Naive thymus-derived CD4-positive, alpha-beta T cell (primary cell): ENCODE measurements at regions not wholly inside any gene's neighbourhood (a gene's known extent, or its start where the extent isn't known, plus 50 kb on each side); places are given as distances from the start of the nearest gene placed in this dataset.
A peak's percentile ranks its signal among the peaks of the same experiment; 100 is the strongest.

ENCODE experiments used
- ATAC-seq: fragments of 150-1000 bp; cut with Tn5 transposase; 2 replicates; pipeline ENCODE4 v1.10.0; 2021; ENCODE audit warnings: mild to moderate bottlenecking, moderate library complexity
- CTCF ChIA-PET: fragments of 350-600 bp; sonication (Branson Sonifier 250); formaldehyde crosslinking; loops from one replicate; lab custom pipeline; 2021; ENCODE audit warnings: antibody characterized with exemption; lab: Charles Lee
- POLR2A ChIA-PET: fragments of 350-600 bp; sonication (Branson Sonifier 250); formaldehyde crosslinking; loops from one replicate; lab custom pipeline; 2021; ENCODE audit warnings: antibody characterized with exemption, inconsistent platforms; lab: Charles Lee
- DNase-seq, 9 donors: peaks; one replicate each; pipeline versions ENCODE4 v3.0.0 to v3.0.0-alpha.2; 2020 to 2022; ENCODE audit warnings: mixed read lengths in 1 of 9
- H3K27ac ChIP-seq: one replicate; pipeline ENCODE4 v1.7.0; 2013; ENCODE audit warnings: mild to moderate bottlenecking, low read depth, low read length, moderate library complexity
- H3K27me3 ChIP-seq, 2 donors: one replicate each; pipeline ENCODE4 v1.7.0; 2013; ENCODE audit warnings: low read length in 2 of 2, mild to moderate bottlenecking in 2 of 2, moderate library complexity in 2 of 2; ENCODE audit not compliant: control insufficient read depth in 2 of 2, insufficient read depth in 2 of 2
- H3K36me3 ChIP-seq, 3 experiments: 1 replicate in 2 of 3; 2 replicates in 1 of 3; pipeline ENCODE4 v1.7.0; 2013; ENCODE audit warnings: low read length in 3 of 3, mild to moderate bottlenecking in 3 of 3, moderate library complexity in 1 of 3; ENCODE audit not compliant: insufficient read depth in 3 of 3, control insufficient read depth in 2 of 3
- H3K4me1 ChIP-seq, 2 donors: one replicate each; pipeline ENCODE4 v1.7.0; 2013; ENCODE audit warnings: low read length in 2 of 2, mild to moderate bottlenecking in 2 of 2, moderate library complexity in 1 of 2; ENCODE audit not compliant: control insufficient read depth in 2 of 2, insufficient read depth in 2 of 2
- H3K4me3 ChIP-seq: 2 replicates; pipeline ENCODE4 v1.7.0; 2013; ENCODE audit warnings: mild to moderate bottlenecking, low read length
- H3K9me3 ChIP-seq, 3 experiments: 1 replicate in 2 of 3; 2 replicates in 1 of 3; pipeline ENCODE4 v1.7.0; 2013; ENCODE audit warnings: low read length in 3 of 3; ENCODE audit not compliant: control insufficient read depth in 2 of 3
- H3K27ac Mint-ChIP-seq, 9 donors: one replicate each; pipeline ENCODE4 v1.8.0; 2020 to 2022; ENCODE audit warnings: mixed read lengths in 9 of 9, mild to moderate bottlenecking in 8 of 9, moderate library complexity in 5 of 9, inconsistent platforms in 2 of 9
- H3K27me3 Mint-ChIP-seq, 5 donors: one replicate each; pipeline ENCODE4 v1.8.0; 2021 to 2022; ENCODE audit warnings: mixed read lengths in 5 of 5, mild to moderate bottlenecking in 1 of 5
- H3K36me3 Mint-ChIP-seq, 5 donors: one replicate each; pipeline ENCODE4 v1.8.0; 2020 to 2022; ENCODE audit warnings: mixed read lengths in 5 of 5, mild to moderate bottlenecking in 3 of 5, inconsistent platforms in 1 of 5
- H3K4me1 Mint-ChIP-seq, 7 donors: one replicate each; pipeline ENCODE4 v1.8.0; 2020 to 2022; ENCODE audit warnings: mixed read lengths in 7 of 7, mild to moderate bottlenecking in 3 of 7, inconsistent platforms in 1 of 7
- H3K4me3 Mint-ChIP-seq, 10 donors: one replicate each; pipeline ENCODE4 v1.8.0; 2020 to 2022; ENCODE audit warnings: mild to moderate bottlenecking in 10 of 10, mixed read lengths in 10 of 10, moderate library complexity in 6 of 10, inconsistent platforms in 2 of 10
- H3K9me3 Mint-ChIP-seq, 11 donors: one replicate each; pipeline ENCODE4 v1.8.0; 2020 to 2022; ENCODE audit warnings: mixed read lengths in 11 of 11, mild to moderate bottlenecking in 4 of 11, inconsistent platforms in 1 of 11, moderate library complexity in 1 of 11
- intact Hi-C, 2 donors: fragments of 100-400 bp; cut with micrococcal nuclease; formaldehyde crosslinking; loops; one replicate each; pipeline ENCODE4 v1.15.1; 2023

DNA sequence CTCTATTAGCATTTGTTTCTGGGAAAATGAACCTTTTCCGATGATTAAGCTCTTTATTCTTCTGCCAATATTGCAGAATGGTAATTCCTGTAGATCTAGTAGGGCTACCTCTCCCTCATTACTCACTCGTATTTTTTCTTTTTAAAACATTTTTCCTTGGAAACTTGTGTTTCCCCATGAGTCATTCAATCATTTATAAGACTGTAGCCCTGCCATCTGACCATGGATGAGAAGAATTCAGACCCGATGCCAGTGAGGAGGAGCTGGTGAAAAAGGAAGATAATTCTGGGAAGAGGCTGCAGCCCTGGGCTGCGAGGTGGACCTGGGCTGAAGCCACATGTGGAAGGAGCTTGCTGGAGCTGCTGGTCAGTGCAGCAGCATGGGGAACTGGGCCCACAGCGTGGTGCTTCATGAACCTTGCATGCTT lies 242.8 kb downstream of the KLF6 start:
- H3K9me3 Mint-ChIP-seq: peaks cover 0 to 6% (median 3%) of the 10 kb centered on the region in 11 donors
- CTCF ChIA-PET: no interaction called here
- H3K27ac Mint-ChIP-seq: no peak overlapping the region
- no peak overlapping the region for H3K4me3 ChIP-seq
- DNase-seq: no peak
- no peak overlapping the region for H3K27ac ChIP-seq
- H3K4me3 Mint-ChIP-seq: no peak overlapping the region
- POLR2A ChIA-PET: no interaction called here
- H3K27me3 ChIP-seq: no peaks in the 10 kb centered on the region
- no peaks in the 10 kb centered on the region for H3K36me3 Mint-ChIP-seq
- H3K4me1 ChIP-seq: no peaks in the 10 kb centered on the region
- H3K27me3 Mint-ChIP-seq: peaks cover 0 to 7% (median 0%) of the 10 kb centered on the region in 5 donors
- intact Hi-C loops: no loop called here
- no peak for ATAC-seq
- no peaks in the 10 kb centered on the region for H3K4me1 Mint-ChIP-seq
- H3K36me3 ChIP-seq: no peaks in the 10 kb centered on the region
- no peaks in the 10 kb centered on the region for H3K9me3 ChIP-seq

DNA sequence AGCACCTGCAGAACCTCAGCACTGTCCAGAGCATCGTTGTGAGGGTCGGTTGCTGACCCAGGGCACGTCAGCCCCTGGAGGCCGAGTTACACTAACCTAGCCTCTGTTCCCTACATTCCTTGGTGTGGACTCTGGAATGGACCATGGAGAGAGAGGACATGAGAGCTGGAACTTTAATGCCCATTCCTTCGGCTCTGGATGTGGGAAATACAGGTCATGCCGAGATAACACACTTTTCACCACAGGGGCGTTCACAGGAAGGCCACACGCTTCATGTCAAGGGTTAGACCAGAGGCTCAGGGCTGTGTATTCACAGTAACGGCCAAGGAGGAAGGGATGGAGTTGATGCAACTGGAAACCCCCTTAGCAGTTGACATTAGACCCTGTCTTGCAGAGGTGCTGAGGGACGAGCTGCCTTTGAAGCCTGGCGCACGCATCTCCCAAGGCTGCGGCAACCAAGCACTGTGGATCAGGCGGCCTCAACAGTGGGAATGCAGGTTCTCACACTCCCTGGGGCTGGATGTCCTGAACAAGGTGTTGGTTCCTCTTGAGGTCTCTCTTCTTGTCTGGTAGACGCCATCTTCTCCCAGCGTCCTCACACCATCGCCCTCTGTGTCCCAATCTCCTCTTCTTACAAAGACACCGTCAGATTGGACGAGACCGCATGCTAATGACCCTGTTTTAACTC lies 245.2 kb downstream of the KLF6 start:
- CTCF ChIA-PET: no interaction called here
- Mint-ChIP-seq H3K27ac (peak overlapping the region in 1 of 9 donors; percentile 59), H3K4me1 (no peaks in the 10 kb centered on the region), H3K9me3 (no peaks in the 10 kb centered on the region), H3K27me3 (no peaks in the 10 kb centered on the region), H3K4me3 (no peak overlapping the region), H3K36me3 (no peaks in the 10 kb centered on the region)
- POLR2A ChIA-PET: no interaction called here
- Histone ChIP-seq H3K4me1 (no peaks in the 10 kb centered on the region), H3K27ac (no peak overlapping the region), H3K36me3 (no peaks in the 10 kb centered on the region), H3K4me3 (no peak overlapping the region), H3K9me3 (no peaks in the 10 kb centered on the region), H3K27me3 (no peaks in the 10 kb centered on the region)
- intact Hi-C loops: no loop called here
- ATAC-seq: no peak
- no peak for DNase-seq

- no peaks in the 10 kb centered on the region for H3K27me3 ChIP-seq
- Mint-ChIP-seq H3K4me1 (peaks cover 0 to 1% (median 0%) of the 10 kb centered on the region in 7 donors), H3K27me3 (peaks cover 0 to 2% (median 0%) of the 10 kb centered on the region in 5 donors), H3K27ac (peak overlapping the region in 1 of 9 donors; percentile 51), H3K4me3 (no peak overlapping the region), H3K36me3 (no peaks in the 10 kb centered on the region), H3K9me3 (no peaks in the 10 kb centered on the region)
- no peak overlapping the region for H3K27ac ChIP-seq
- H3K4me3 ChIP-seq: no peak overlapping the region
- ChIA-PET POLR2A (no interaction called here), CTCF (no interaction called here)
- intact Hi-C loops: no loop called here
- DNase-seq (no peak), ATAC-seq (no peak)
- H3K9me3 ChIP-seq: no peaks in the 10 kb centered on the region
- H3K36me3 ChIP-seq: no peaks in the 10 kb centered on the region
- no peaks in the 10 kb centered on the region for H3K4me1 ChIP-seq
These were observed 246.1 kb downstream of the KLF6 start for GRCh38 chr10:3538656-3539531.

GRCh38 chr10:3538291-3538655 lies 246.7 kb downstream of the KLF6 start:
- Mint-ChIP-seq H3K27me3 (peaks cover 0 to 3% (median 0%) of the 10 kb centered on the region in 5 donors), H3K4me3 (no peak overlapping the region), H3K9me3 (no peaks in the 10 kb centered on the region), H3K27ac (no peak overlapping the region), H3K4me1 (peaks cover 0 to 3% (median 0%) of the 10 kb centered on the region in 7 donors), H3K36me3 (no peaks in the 10 kb centered on the region)
- H3K9me3 ChIP-seq: no peaks in the 10 kb centered on the region
- no peaks in the 10 kb centered on the region for H3K36me3 ChIP-seq
- intact Hi-C loops: no loop called here
- H3K27ac ChIP-seq: no peak overlapping the region
- ATAC-seq (no peak), DNase-seq (no peak)
- H3K4me1 ChIP-seq: no peaks in the 10 kb centered on the region
- POLR2A ChIA-PET: no interaction called here
- CTCF ChIA-PET: no interaction called here
- H3K27me3 ChIP-seq: no peaks in the 10 kb centered on the region
- no peak overlapping the region for H3K4me3 ChIP-seq

GRCh38 chr10:3537518-3537917 lies 247.5 kb downstream of the KLF6 start:
- POLR2A ChIA-PET: no interaction called here
- peaks cover 0 to 3% (median 0%) of the 10 kb centered on the region in 5 donors for H3K27me3 Mint-ChIP-seq
- no peaks in the 10 kb centered on the region for H3K36me3 ChIP-seq
- H3K36me3 Mint-ChIP-seq: no peaks in the 10 kb centered on the region
- H3K4me3 ChIP-seq: no peak overlapping the region
- H3K27ac ChIP-seq: no peak overlapping the region
- no peaks in the 10 kb centered on the region for H3K9me3 ChIP-seq
- CTCF ChIA-PET: no interaction called here
- no peak for DNase-seq
- intact Hi-C loops: no loop called here
- peaks cover 0 to 3% (median 0%) of the 10 kb centered on the region in 7 donors for H3K4me1 Mint-ChIP-seq
- H3K9me3 Mint-ChIP-seq: peaks cover 0 to 2% (median 0%) of the 10 kb centered on the region in 11 donors
- no peak overlapping the region for H3K4me3 Mint-ChIP-seq
- no peak for ATAC-seq
- H3K27ac Mint-ChIP-seq: no peak overlapping the region
- no peaks in the 10 kb centered on the region for H3K4me1 ChIP-seq
- H3K27me3 ChIP-seq: no peaks in the 10 kb centered on the region

DNA sequence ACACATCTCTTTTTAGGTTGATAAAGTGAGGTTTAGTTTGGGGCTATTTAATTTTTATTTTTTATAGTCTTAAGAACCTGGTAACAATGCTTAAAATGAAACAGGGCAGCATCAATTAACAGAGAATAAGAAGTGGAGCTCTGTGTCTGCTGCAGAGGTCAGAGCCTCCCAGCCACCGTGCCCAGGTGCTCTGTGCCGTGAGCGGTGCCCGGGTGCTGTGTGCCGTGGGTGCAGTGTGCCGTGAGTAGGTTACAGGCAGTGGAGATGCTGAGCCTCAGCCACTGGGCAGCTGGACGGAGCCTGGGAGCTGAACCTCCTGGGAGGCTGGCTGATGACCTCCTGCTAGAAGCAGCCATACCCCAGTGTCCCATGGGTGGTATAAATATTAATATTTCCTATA lies 250.0 kb downstream of the KLF6 start:
- Histone ChIP-seq H3K4me3 (no peak overlapping the region), H3K9me3 (no peaks in the 10 kb centered on the region), H3K4me1 (no peaks in the 10 kb centered on the region), H3K36me3 (no peaks in the 10 kb centered on the region), H3K27ac (no peak overlapping the region), H3K27me3 (no peaks in the 10 kb centered on the region)
- H3K27ac Mint-ChIP-seq: no peak overlapping the region
- peaks cover 0 to 3% (median 0%) of the 10 kb centered on the region in 7 donors for H3K4me1 Mint-ChIP-seq
- POLR2A ChIA-PET: interaction anchor here (0.7 kb wide), 1 partner anchor 155 kb away, joined by 4 read pairs; no protein-coding TSS in a partner anchor
- H3K9me3 Mint-ChIP-seq: peaks cover 0 to 2% (median 0%) of the 10 kb centered on the region in 11 donors
- CTCF ChIA-PET: no interaction called here
- ATAC-seq (no peak), DNase-seq (no peak)
- H3K4me3 Mint-ChIP-seq: no peak overlapping the region
- H3K36me3 Mint-ChIP-seq: no peaks in the 10 kb centered on the region
- intact Hi-C loops: no loop called here
- peaks cover 0 to 5% (median 0%) of the 10 kb centered on the region in 5 donors for H3K27me3 Mint-ChIP-seq
